Fibroblast of the aortic adventitia (primary cell): ENCODE measurements at regions not wholly inside any gene's neighbourhood (a gene's known extent, or its start where the extent isn't known, plus 50 kb on each side); places are given as distances from the start of the nearest gene placed in this dataset.

ENCODE experiments used
- DNase-seq: peaks from one replicate; pipeline ENCODE4 v3.0.0-alpha.2; 2010; ENCODE audit warnings: low read depth
- H3K4me3 ChIP-seq: 2 replicates; pipeline ENCODE4 v1.5.1; 2011; ENCODE audit warnings: low read depth, mild to moderate bottlenecking, control low read depth, low read length, moderate library complexity
- CTCF ChIP-seq: IDR thresholded peaks from 2 replicates; pipeline ENCODE4 v1.5.1; 2011; ENCODE audit warnings: mild to moderate bottlenecking, low read length, control low read depth, inconsistent platforms; ENCODE audit not compliant: insufficient read depth

GRCh38 chr14:80356413-80356812, 145.1 kb upstream of the DIO2 start:
- no peak overlapping the region for H3K4me3 ChIP-seq
- peak; percentile 47 for DNase-seq
- peak; percentile 66 for TF ChIP-seq CTCF

GRCh38 chr14:80354860-80355581, 143.7 kb upstream of the DIO2 start:
- no peak for DNase-seq
- TF ChIP-seq CTCF: no peak
- H3K4me3 ChIP-seq: no peak overlapping the region

GRCh38 chr14:80352471-80352870, 141.2 kb upstream of the DIO2 start:
- no peak for TF ChIP-seq CTCF

GRCh38 chr14:80350707-80351106, 139.4 kb upstream of the DIO2 start:
- DNase-seq: peak; percentile 3

More at GRCh38 chr14:80352471-80352870, 141.2 kb upstream of the DIO2 start:
- H3K4me3 ChIP-seq: no peak overlapping the region
- no peak for DNase-seq

GRCh38 chr14:80346395-80346794, 135.1 kb upstream of the DIO2 start:
- no peak for TF ChIP-seq CTCF
- no peak for DNase-seq
- no peak overlapping the region for H3K4me3 ChIP-seq

More at GRCh38 chr14:80350707-80351106, 139.4 kb upstream of the DIO2 start:
- no peak overlapping the region for H3K4me3 ChIP-seq
- TF ChIP-seq CTCF: no peak

- TF ChIP-seq CTCF: no peak
- H3K4me3 ChIP-seq: no peak overlapping the region
- no peak for DNase-seq
Observed at GRCh38 chr14:80344208-80344607, 132.9 kb upstream of the DIO2 start.

GRCh38 chr14:80336608-80337106, 125.4 kb upstream of the DIO2 start:
- TF ChIP-seq CTCF: no peak
- no peak for DNase-seq

More at GRCh38 chr14:80336608-80337106, 125.4 kb upstream of the DIO2 start:
- no peak overlapping the region for H3K4me3 ChIP-seq
